Breast epithelium (tissue), 3 donors: ENCODE measurements at regions not wholly inside any gene's neighbourhood (a gene's known extent, or its start where the extent isn't known, plus 50 kb on each side); places are given as distances from the start of the nearest gene placed in this dataset.

Source experiments
- CTCF ChIP-seq, 3 donors: fragments of 450-650 bp; IDR thresholded peaks; one replicate each; pipeline ENCODE4 v1.5.1; 2016 to 2017; ENCODE audit warnings: antibody characterized with exemption in 3 of 3, mild to moderate bottlenecking in 3 of 3, moderate library complexity in 3 of 3
- POLR2A ChIP-seq: fragments of 450-650 bp; IDR thresholded peaks from one replicate; pipeline ENCODE4 v1.6.1; 2016; ENCODE audit warnings: antibody characterized with exemption, mild to moderate bottlenecking, moderate library complexity
- POLR2AphosphoS5 ChIP-seq, 3 donors: sonication (generic); formaldehyde crosslinking; IDR thresholded peaks; one replicate each; pipeline ENCODE4 v1.6.1; 2017; ENCODE audit warnings: antibody characterized with exemption in 3 of 3

- TF ChIP-seq POLR2AphosphoS5 (IDR thresholded peaks at IDR 0.05) (no peak), CTCF (IDR thresholded peaks at IDR 0.05) (no peak), POLR2A (no peak)
Measured at GRCh38 chr3:164375538-164375937, 702.8 kb downstream of the SI start.
